ENCODE measurements at regions not wholly inside any gene's neighbourhood (a gene's known extent, or its start where the extent isn't known, plus 50 kb on each side); places are given as distances from the start of the nearest gene placed in this dataset.

DNA sequence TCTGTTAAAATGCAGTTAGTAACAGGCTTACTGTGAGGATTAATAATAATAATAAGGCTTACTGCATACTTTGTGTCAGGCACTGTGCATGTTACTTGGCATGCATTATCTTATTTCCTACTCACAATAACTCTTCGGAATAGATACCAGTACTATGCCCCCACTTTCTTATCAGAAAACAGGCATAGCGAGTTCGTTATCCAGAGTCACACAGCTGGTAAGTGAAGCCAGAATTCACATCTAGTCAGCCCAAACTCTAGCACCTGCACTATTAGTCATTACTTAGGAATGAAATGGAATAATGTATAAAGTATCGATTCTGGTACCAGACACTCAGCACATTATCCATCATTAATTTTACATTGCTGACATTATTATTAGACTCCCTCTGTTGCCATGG is 155.7 kb upstream of the BLID start:
- Histone ChIP-seq H3F3A (ENCODE audit: insufficient read depth, low read length) (no peaks in the 10 kb centered on the region), H3K4me1 (ENCODE audit: low read length) (no peaks in the 10 kb centered on the region), H3K79me2 (ENCODE audit: low read length) (no peaks in the 10 kb centered on the region), H3K36me3 (replicated peaks; ENCODE audit: insufficient read depth, low read length) (no peaks in the 10 kb centered on the region), H3K4me2 (ENCODE audit: low read depth, low read length) (no peak overlapping the region), H3K9me2 (replicated peaks; ENCODE audit: insufficient read depth, low read length) (no peaks in the 10 kb centered on the region), H3K9ac (ENCODE audit: low read length) (no peak overlapping the region), H3K4me3 (ENCODE audit: low read length) (no peak overlapping the region), H3K9me3 (replicated peaks; ENCODE audit: insufficient read depth, low read length) (no peaks in the 10 kb centered on the region), H3K27ac (ENCODE audit: low read length) (no peak overlapping the region), H2AFZ (ENCODE audit: low read length) (no peak overlapping the region), H3K27me3 (replicated peaks; ENCODE audit: insufficient read depth, low read length) (no peaks in the 10 kb centered on the region), H4K20me1 (ENCODE audit: insufficient read depth, low read length) (no peaks in the 10 kb centered on the region)
- DNase-seq, result no peak
- no peak for TF ChIP-seq EZH2 (optimal IDR thresholded peaks at IDR 0.05; ENCODE audit: low read depth, low read length)
- TF ChIP-seq, protein P1, sequence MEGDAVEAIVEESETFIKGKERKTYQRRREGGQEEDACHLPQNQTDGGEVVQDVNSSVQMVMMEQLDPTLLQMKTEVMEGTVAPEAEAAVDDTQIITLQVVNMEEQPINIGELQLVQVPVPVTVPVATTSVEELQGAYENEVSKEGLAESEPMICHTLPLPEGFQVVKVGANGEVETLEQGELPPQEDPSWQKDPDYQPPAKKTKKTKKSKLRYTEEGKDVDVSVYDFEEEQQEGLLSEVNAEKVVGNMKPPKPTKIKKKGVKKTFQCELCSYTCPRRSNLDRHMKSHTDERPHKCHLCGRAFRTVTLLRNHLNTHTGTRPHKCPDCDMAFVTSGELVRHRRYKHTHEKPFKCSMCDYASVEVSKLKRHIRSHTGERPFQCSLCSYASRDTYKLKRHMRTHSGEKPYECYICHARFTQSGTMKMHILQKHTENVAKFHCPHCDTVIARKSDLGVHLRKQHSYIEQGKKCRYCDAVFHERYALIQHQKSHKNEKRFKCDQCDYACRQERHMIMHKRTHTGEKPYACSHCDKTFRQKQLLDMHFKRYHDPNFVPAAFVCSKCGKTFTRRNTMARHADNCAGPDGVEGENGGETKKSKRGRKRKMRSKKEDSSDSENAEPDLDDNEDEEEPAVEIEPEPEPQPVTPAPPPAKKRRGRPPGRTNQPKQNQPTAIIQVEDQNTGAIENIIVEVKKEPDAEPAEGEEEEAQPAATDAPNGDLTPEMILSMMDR (IDR thresholded peaks at IDR 0.05; ENCODE audit: low read length), result no peak
- no peak for TF ChIP-seq EZH2phosphoT487 (IDR thresholded peaks at IDR 0.05; ENCODE audit: low read length)

DNA sequence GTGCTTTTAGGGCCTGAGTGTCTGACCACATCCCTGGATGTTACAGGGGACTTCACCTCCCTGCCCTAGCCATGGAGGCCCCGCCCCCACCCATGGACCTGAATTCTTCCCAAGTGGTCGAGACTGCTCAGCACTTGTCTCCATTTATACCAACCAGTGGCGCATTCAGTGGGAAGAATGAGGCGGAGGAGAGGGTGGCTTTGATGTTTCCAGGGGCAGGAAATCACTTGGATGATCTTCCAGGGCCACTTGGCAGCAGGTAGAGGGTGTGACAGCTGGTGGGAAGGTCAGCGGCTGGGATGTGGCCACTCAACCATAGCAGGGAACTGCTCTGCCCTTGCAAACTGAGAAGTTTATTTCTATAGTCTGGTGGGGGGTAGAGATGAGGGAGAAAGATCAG is 155.1 kb upstream of the BLID start:
- Histone ChIP-seq H3K36me3 (replicated peaks; ENCODE audit: insufficient read depth, low read length) (no peaks in the 10 kb centered on the region), H2AFZ (ENCODE audit: low read length) (no peak overlapping the region), H3K79me2 (ENCODE audit: low read length) (no peaks in the 10 kb centered on the region), H3F3A (ENCODE audit: insufficient read depth, low read length) (no peaks in the 10 kb centered on the region), H3K4me2 (ENCODE audit: low read depth, low read length) (no peak overlapping the region), H3K27me3 (replicated peaks; ENCODE audit: insufficient read depth, low read length) (no peaks in the 10 kb centered on the region), H3K9ac (ENCODE audit: low read length) (no peak overlapping the region), H3K9me3 (replicated peaks; ENCODE audit: insufficient read depth, low read length) (no peaks in the 10 kb centered on the region), H3K4me3 (ENCODE audit: low read length) (no peak overlapping the region), H4K20me1 (ENCODE audit: insufficient read depth, low read length) (no peaks in the 10 kb centered on the region), H3K27ac (ENCODE audit: low read length) (no peak overlapping the region), H3K9me2 (replicated peaks; ENCODE audit: insufficient read depth, low read length) (no peaks in the 10 kb centered on the region), H3K4me1 (ENCODE audit: low read length) (no peaks in the 10 kb centered on the region)
- DNase-seq, result no peak
- TF ChIP-seq, protein P1 (IDR thresholded peaks at IDR 0.05; ENCODE audit: low read length), result no peak
- TF ChIP-seq EZH2phosphoT487 (IDR thresholded peaks at IDR 0.05; ENCODE audit: low read length), result no peak
- TF ChIP-seq EZH2 (optimal IDR thresholded peaks at IDR 0.05; ENCODE audit: low read depth, low read length), result no peak

DNA sequence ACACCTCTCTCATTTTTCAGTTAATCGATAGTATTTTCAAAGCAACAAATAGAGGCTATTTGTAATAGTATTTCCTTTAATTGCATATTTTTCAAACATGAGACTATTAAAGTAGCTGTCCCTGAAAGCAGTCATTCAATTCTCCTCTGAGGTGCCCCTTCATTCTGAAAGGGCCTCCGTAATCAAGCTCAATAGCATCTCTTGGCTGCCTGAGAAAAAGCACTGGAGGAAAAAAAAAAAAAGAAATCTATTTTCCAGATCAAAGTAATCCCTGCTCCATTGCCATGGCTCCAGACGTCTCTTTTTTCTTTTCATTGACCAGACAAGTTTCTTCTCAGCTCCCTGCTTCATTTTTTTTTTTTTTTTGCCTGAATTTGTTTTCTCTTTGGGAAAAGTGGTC is 154.5 kb upstream of the BLID start:
- Histone ChIP-seq H3K27me3 (replicated peaks; ENCODE audit: insufficient read depth, low read length) (no peaks in the 10 kb centered on the region), H4K20me1 (ENCODE audit: insufficient read depth, low read length) (no peaks in the 10 kb centered on the region), H3K9me3 (replicated peaks; ENCODE audit: insufficient read depth, low read length) (no peaks in the 10 kb centered on the region), H3K4me1 (ENCODE audit: low read length) (no peaks in the 10 kb centered on the region), H3K9me2 (replicated peaks; ENCODE audit: insufficient read depth, low read length) (no peaks in the 10 kb centered on the region), H3K4me2 (ENCODE audit: low read depth, low read length) (no peak overlapping the region), H3F3A (ENCODE audit: insufficient read depth, low read length) (no peaks in the 10 kb centered on the region), H3K4me3 (ENCODE audit: low read length) (no peak overlapping the region), H3K9ac (ENCODE audit: low read length) (no peak overlapping the region), H3K27ac (ENCODE audit: low read length) (no peak overlapping the region), H3K79me2 (ENCODE audit: low read length) (no peaks in the 10 kb centered on the region), H2AFZ (ENCODE audit: low read length) (no peak overlapping the region), H3K36me3 (replicated peaks; ENCODE audit: insufficient read depth, low read length) (no peaks in the 10 kb centered on the region)
- no peak for DNase-seq
- TF ChIP-seq EZH2phosphoT487 (IDR thresholded peaks at IDR 0.05; ENCODE audit: low read length) (no peak), EZH2 (optimal IDR thresholded peaks at IDR 0.05; ENCODE audit: low read depth, low read length) (no peak)
- TF ChIP-seq, protein P1 (IDR thresholded peaks at IDR 0.05; ENCODE audit: low read length), result no peak
